ENCODE measurements at regions not wholly inside any gene's neighbourhood (a gene's known extent, or its start where the extent isn't known, plus 50 kb on each side); places are given as distances from the start of the nearest gene placed in this dataset.

DNA sequence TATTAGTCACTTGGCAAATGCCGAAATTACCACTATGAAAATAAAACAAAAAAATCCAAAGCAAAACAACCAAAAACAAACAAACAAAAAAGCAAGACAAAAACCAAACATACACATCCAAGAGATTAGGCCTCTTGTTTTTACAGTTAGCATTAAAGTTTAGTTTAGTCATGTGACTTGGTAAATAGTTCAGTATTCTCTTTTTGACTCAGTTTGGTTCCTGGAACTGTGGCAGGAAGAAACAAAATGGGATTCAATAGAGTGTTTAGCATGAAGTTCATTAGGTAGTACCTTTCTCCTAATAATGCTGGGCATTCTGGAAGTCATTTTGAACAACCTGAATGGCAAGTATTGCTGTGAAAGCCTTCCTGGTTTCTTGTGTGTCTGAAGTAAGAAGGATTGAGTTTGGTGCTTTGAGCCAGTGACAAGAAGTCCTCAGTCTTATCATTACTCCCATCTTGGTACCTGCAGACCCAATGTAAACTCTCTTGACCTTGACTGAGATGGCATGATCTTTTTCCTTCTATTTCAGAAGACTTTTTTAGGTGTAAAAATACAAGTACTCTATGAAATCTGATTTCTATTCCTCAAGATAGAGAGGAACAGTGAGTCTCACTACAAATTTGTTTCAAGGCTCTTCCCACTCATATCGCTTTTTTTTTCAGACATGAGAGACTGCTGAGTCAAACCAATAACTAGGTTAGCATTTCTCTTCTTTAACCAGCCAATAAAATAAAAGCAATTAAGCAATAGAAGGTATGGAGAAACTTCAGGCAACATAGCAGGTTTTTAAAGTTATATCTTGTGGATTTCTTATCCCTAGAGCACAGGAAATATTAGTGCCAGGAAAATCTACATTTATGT, 223.6 kb upstream of the PREP start:
- H3K9me3 ChIP-seq (ENCODE audit: insufficient read depth, low read length): no peaks in the 10 kb centered on the region
- no peaks in the 10 kb centered on the region for H3K4me1 ChIP-seq (ENCODE audit: insufficient read depth, insufficient read length)
- H3K9ac ChIP-seq (ENCODE audit: insufficient read length, low read depth): no peak overlapping the region
- H3K36me3 ChIP-seq (ENCODE audit: insufficient read depth, insufficient read length, low read length): no peaks in the 10 kb centered on the region
- DNase-seq (ENCODE audit: low read depth, low spot score): no peak
- no peaks in the 10 kb centered on the region for H3K27me3 ChIP-seq (ENCODE audit: insufficient read depth, insufficient read length)
- no peak overlapping the region for H3K4me3 ChIP-seq (ENCODE audit: insufficient read length, low read depth)
- TF ChIP-seq YY1 (IDR thresholded peaks at IDR 0.05; ENCODE audit: insufficient read depth, insufficient read length) (no peak), SUZ12 (IDR thresholded peaks at IDR 0.05; ENCODE audit: extremely low read depth, insufficient read depth, insufficient read length) (no peak), ZNF274 (IDR thresholded peaks at IDR 0.05; ENCODE audit: low read depth, low read length) (no peak)

DNA sequence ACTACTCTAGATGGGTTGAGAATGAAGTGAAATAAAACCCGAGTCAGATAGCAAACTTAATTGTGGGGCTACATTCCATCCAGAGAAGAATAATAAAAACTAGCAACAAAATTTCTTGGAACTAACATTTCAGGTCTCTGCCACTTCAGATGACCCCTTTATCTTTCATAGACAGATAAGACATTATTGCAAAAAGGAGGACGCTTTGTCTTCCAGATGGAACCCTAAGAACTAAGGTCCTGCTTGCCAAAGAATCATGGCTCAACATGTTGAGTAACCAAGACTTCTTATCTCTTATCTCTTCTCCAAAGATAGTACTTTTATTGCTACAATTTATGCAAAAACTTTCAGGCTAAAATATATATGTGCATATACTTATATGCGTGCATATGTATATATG, 221.1 kb upstream of the PREP start:
- H3K9me3 ChIP-seq (ENCODE audit: insufficient read depth, low read length): no peaks in the 10 kb centered on the region
- no peak overlapping the region for H3K9ac ChIP-seq (ENCODE audit: insufficient read length, low read depth)
- H3K36me3 ChIP-seq (ENCODE audit: insufficient read depth, insufficient read length, low read length): no peaks in the 10 kb centered on the region
- H3K4me3 ChIP-seq (ENCODE audit: insufficient read length, low read depth): no peak overlapping the region
- TF ChIP-seq YY1 (IDR thresholded peaks at IDR 0.05; ENCODE audit: insufficient read depth, insufficient read length): no peak
- no peak for TF ChIP-seq ZNF274 (IDR thresholded peaks at IDR 0.05; ENCODE audit: low read depth, low read length)
- H3K4me1 ChIP-seq (ENCODE audit: insufficient read depth, insufficient read length): no peaks in the 10 kb centered on the region
- H3K27me3 ChIP-seq (ENCODE audit: insufficient read depth, insufficient read length): no peaks in the 10 kb centered on the region
- DNase-seq (ENCODE audit: low read depth, low spot score): no peak

GRCh38 chr6:105622226-105622625, 219.3 kb upstream of the PREP start:
- Histone ChIP-seq H3K27me3 (ENCODE audit: insufficient read depth, insufficient read length) (no peaks in the 10 kb centered on the region), H3K36me3 (ENCODE audit: insufficient read depth, insufficient read length, low read length) (no peaks in the 10 kb centered on the region), H3K4me3 (ENCODE audit: insufficient read length, low read depth) (no peak overlapping the region), H3K9me3 (ENCODE audit: insufficient read depth, low read length) (no peaks in the 10 kb centered on the region), H3K9ac (ENCODE audit: insufficient read length, low read depth) (no peak overlapping the region), H3K4me1 (ENCODE audit: insufficient read depth, insufficient read length) (no peaks in the 10 kb centered on the region)
- no peak for TF ChIP-seq YY1 (IDR thresholded peaks at IDR 0.05; ENCODE audit: insufficient read depth, insufficient read length)
- no peak for TF ChIP-seq ZNF274 (IDR thresholded peaks at IDR 0.05; ENCODE audit: low read depth, low read length)
- no peak for TF ChIP-seq SUZ12 (IDR thresholded peaks at IDR 0.05; ENCODE audit: extremely low read depth, insufficient read depth, insufficient read length)
- DNase-seq (ENCODE audit: low read depth, low spot score): no peak

- Histone ChIP-seq H3K9ac (ENCODE audit: insufficient read length, low read depth) (no peak overlapping the region), H3K27me3 (ENCODE audit: insufficient read depth, insufficient read length) (no peaks in the 10 kb centered on the region), H3K4me1 (ENCODE audit: insufficient read depth, insufficient read length) (no peaks in the 10 kb centered on the region), H3K9me3 (ENCODE audit: insufficient read depth, low read length) (no peaks in the 10 kb centered on the region), H3K4me3 (ENCODE audit: insufficient read length, low read depth) (no peak overlapping the region), H3K36me3 (ENCODE audit: insufficient read depth, insufficient read length, low read length) (no peaks in the 10 kb centered on the region)
- TF ChIP-seq SUZ12 (IDR thresholded peaks at IDR 0.05; ENCODE audit: extremely low read depth, insufficient read depth, insufficient read length) (no peak), YY1 (IDR thresholded peaks at IDR 0.05; ENCODE audit: insufficient read depth, insufficient read length) (no peak), ZNF274 (IDR thresholded peaks at IDR 0.05; ENCODE audit: low read depth, low read length) (no peak)
- no peak for DNase-seq (ENCODE audit: low read depth, low spot score)
Observed at GRCh38 chr6:105621564-105622175, 218.8 kb upstream of the PREP start.

- no peaks in the 10 kb centered on the region for H3K4me1 ChIP-seq (ENCODE audit: insufficient read depth, insufficient read length)
- no peaks in the 10 kb centered on the region for H3K9me3 ChIP-seq (ENCODE audit: insufficient read depth, low read length)
- TF ChIP-seq YY1 (IDR thresholded peaks at IDR 0.05; ENCODE audit: insufficient read depth, insufficient read length) (no peak), SUZ12 (IDR thresholded peaks at IDR 0.05; ENCODE audit: extremely low read depth, insufficient read depth, insufficient read length) (no peak), ZNF274 (IDR thresholded peaks at IDR 0.05; ENCODE audit: low read depth, low read length) (no peak)
- no peaks in the 10 kb centered on the region for H3K27me3 ChIP-seq (ENCODE audit: insufficient read depth, insufficient read length)
- no peak for DNase-seq (ENCODE audit: low read depth, low spot score)
- H3K4me3 ChIP-seq (ENCODE audit: insufficient read length, low read depth): no peak overlapping the region
- no peak overlapping the region for H3K9ac ChIP-seq (ENCODE audit: insufficient read length, low read depth)
- no peaks in the 10 kb centered on the region for H3K36me3 ChIP-seq (ENCODE audit: insufficient read depth, insufficient read length, low read length)
Observed at GRCh38 chr6:105620878-105621277, 218.0 kb upstream of the PREP start.

DNA sequence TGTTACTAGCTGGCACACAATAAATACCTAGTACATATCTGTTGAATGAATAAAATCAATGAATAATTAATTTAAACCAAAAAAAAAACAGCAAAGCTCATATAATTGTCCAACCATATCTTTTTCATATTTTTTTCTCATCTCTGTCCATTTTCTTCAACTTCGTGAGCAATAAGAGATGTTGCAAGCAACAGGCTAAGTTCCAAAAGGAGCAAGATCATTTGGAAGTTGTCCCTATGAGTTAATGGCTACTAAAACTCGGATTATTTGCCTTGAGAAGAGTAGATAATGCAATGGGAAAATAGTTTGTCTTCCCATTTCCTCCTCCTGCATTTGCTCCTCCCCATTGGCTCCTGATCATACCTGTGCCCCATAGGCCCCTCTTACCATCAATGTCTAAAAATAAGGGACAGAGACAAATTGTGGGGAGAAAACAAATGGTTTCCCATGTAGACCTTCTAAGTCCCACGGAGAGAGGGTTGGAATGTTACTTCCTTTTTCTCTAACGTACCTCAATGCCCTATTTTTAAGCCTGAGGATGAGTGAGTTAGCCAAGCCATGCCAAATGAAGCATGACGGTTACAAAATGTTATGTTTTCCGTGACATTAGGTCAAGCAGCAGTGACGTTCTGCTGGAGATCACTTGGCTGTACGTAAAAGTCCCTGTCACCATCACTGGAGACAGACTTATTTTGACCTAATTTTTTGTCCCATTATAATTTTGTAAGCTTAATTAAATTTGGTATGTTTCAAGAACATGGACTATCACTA, 217.3 kb upstream of the PREP start:
- H3K4me1 ChIP-seq (ENCODE audit: insufficient read depth, insufficient read length): no peaks in the 10 kb centered on the region
- TF ChIP-seq YY1 (IDR thresholded peaks at IDR 0.05; ENCODE audit: insufficient read depth, insufficient read length) (no peak), SUZ12 (IDR thresholded peaks at IDR 0.05; ENCODE audit: extremely low read depth, insufficient read depth, insufficient read length) (no peak), ZNF274 (IDR thresholded peaks at IDR 0.05; ENCODE audit: low read depth, low read length) (no peak)
- no peaks in the 10 kb centered on the region for H3K27me3 ChIP-seq (ENCODE audit: insufficient read depth, insufficient read length)
- H3K9ac ChIP-seq (ENCODE audit: insufficient read length, low read depth): no peak overlapping the region
- H3K9me3 ChIP-seq (ENCODE audit: insufficient read depth, low read length): no peaks in the 10 kb centered on the region
- no peak overlapping the region for H3K4me3 ChIP-seq (ENCODE audit: insufficient read length, low read depth)
- H3K36me3 ChIP-seq (ENCODE audit: insufficient read depth, insufficient read length, low read length): no peaks in the 10 kb centered on the region
- DNase-seq (ENCODE audit: low read depth, low spot score): no peak

GRCh38 chr6:105618247-105618646, 215.4 kb upstream of the PREP start:
- no peaks in the 10 kb centered on the region for H3K36me3 ChIP-seq (ENCODE audit: insufficient read depth, insufficient read length, low read length)
- H3K9ac ChIP-seq (ENCODE audit: insufficient read length, low read depth): no peak overlapping the region
- no peak overlapping the region for H3K4me3 ChIP-seq (ENCODE audit: insufficient read length, low read depth)
- H3K27me3 ChIP-seq (ENCODE audit: insufficient read depth, insufficient read length): no peaks in the 10 kb centered on the region
- H3K9me3 ChIP-seq (ENCODE audit: insufficient read depth, low read length): no peaks in the 10 kb centered on the region
- DNase-seq (ENCODE audit: low read depth, low spot score): no peak
- no peaks in the 10 kb centered on the region for H3K4me1 ChIP-seq (ENCODE audit: insufficient read depth, insufficient read length)
- TF ChIP-seq YY1 (IDR thresholded peaks at IDR 0.05; ENCODE audit: insufficient read depth, insufficient read length): no peak
- TF ChIP-seq SUZ12 (IDR thresholded peaks at IDR 0.05; ENCODE audit: extremely low read depth, insufficient read depth, insufficient read length): no peak
- no peak for TF ChIP-seq ZNF274 (IDR thresholded peaks at IDR 0.05; ENCODE audit: low read depth, low read length)
